IPS-NIHi11 (cell line): ENCODE measurements at regions not wholly inside any gene's neighbourhood (a gene's known extent, or its start where the extent isn't known, plus 50 kb on each side); places are given as distances from the start of the nearest gene placed in this dataset.
"Not testable (repeated sequence)": the region's sequence is repeated elsewhere in the genome, so short reads cannot be mapped to it uniquely, and the experiment has no call there.

Experiments
- DNase-seq: peaks from one replicate; pipeline ENCODE4 v3.0.0; 2012; ENCODE audit warnings: mixed read lengths, low spot score

DNA sequence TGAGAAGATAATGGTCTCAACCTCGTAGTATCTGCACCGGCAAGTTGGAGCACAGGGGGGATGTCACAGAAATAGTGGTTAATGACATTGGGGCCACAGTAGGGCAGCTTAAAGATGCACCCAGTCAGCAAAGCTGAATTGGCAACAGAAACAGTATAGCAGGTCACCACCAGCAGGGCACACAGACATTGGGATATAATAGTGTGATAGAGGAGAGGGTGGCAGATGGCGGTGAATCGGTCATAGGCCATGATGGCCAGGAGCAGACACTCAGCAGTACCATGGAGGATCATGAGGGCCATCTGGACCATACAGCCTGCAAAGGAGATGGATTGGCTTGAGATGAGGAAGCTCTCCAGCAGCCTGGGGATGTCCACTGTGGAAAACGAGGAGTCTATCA lies 106.0 kb upstream of the OR9Q1 start:
- no peak for DNase-seq

GRCh38 chr11:57920971-57921370 lies 102.7 kb upstream of the OR9Q1 start:
- no peak for DNase-seq

GRCh38 chr11:57932105-57932504 lies 91.6 kb upstream of the OR9Q1 start:
- DNase-seq = no peak

DNA sequence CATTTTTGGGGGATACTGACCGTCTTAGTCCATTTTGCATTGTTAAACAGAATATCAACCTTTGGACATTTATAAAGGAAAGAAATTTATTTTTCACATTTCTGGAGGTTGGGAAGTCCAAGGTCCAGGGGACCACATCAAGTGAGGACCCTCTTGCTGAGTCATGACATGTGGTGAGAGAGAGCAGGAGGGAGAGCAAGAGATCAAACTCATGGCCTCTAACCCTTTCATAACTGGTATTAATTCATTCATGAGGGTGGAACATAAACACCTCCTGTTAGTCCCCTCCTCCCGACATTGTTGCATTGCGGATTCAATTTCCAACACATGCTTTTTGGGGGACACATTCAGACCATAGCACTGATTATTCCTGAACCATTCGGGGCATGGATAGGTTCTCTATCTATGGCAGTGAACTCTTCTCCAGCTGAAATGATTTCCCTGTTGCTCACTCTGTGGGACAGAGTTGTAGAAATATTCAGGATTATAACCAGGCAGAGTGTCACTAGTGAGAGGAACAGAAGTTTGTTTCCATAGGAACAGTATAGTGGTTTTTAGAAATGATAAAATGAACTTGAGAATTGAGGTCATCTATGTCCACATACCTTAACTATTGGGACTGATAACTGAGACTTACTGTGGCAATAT lies 88.2 kb upstream of the OR9Q1 start:
- DNase-seq = no peak

DNA sequence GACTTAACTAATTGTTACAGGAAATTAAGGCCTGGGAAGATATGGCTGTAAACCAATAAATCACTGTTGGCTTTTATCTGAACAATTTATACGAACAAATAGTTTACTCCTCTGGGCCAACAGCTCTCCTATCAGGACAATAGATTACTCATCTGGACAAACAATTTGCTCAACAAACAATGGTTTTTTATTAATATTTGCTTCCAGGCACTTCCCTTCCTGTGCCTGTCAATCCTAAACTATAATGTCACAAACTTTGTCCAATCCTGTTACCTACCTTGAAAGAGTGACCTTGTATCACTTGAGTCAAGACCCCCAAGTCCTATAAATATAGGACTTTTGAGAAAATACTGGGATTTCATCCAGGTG lies 87.6 kb upstream of the OR9Q1 start:
- no peak for DNase-seq

GRCh38 chr11:57937431-57937830 lies 86.2 kb upstream of the OR9Q1 start:
- no peak for DNase-seq

DNA sequence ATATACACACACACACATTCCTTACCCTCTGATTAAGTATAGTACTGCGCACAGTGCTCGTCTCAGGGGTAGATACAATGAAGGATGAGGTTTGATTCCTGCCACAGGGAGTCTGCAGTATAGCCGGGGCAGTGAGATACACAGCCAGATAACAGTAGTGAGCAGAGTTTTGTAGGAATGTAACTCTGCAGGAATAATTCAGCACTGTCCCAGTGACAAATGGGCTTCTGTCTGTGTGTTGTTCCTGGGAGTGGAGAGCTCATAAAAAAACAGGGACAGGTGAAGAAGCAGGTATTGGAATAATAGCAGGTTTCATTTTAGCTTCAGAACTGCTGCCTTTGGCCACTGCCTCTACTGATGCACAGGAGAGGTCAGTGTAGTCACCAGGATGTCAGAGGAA lies 85.3 kb upstream of the OR9Q1 start:
- no peak for DNase-seq

GRCh38 chr11:57940044-57940756 lies 83.5 kb upstream of the OR9Q1 start:
- DNase-seq = no peak

DNA sequence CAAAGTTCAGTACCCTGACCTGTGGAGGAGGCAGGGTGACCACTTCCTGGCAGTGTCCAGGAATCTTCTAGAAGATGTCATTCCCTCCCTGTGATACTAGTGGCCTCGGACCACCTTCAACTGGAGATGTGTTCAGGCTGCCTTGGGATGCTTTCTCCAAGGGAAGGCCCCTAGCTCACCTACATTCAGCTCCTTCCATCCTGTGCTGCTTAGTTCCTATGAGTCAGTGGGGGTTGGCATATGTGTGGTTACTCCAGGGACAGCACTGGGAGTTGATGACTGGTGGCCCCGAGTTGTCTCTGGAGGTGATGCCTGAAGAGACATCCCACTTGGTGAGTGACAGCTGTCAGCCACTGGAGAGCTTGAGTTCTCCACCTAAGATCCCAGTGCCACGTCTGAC lies 81.8 kb upstream of the OR9Q1 start:
- DNase-seq = no peak

DNA sequence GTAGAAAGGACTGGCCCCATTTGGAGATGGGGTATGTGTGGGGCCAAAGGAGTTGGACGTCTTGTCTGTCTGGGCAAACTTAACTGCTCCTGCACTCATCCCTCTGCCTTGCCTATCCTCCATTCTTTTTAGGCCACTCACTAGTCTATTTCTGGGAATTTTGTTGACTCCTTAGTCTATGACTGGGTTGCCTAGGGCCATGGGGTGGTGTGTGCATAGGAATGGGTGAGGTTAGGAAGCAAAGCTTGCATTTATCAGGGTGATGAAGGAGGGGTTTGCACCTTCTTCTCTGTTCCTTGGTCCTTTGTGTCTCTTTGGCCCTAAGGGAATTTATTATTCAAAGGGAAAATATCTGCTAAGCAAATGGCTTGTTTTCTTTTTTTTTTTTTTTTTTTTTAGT lies 80.9 kb upstream of the OR9Q1 start:
- DNase-seq = no peak

DNA sequence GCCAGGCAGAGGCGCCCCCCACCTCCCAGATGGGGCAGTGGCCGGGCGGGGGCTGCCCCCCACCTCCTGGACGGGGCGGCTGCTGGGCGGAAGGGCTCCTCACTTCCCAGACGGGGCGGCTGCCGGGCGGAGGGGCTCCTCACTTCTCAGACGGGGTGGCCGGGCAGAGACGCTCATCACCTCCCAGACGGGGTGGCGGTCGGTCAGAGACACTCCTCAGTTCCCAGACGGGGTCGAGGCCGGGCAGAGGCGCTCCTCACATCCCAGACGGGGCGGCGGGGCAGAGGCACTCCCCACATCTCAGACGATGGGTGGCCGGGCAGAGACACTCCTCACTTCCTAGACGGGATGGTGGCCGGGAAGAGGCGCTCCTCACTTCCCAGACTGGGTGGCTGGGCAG lies 79.9 kb upstream of the OR9Q1 start:
- DNase-seq = not testable (repeated sequence)

GRCh38 chr11:57946628-57947027 lies 77.1 kb upstream of the OR9Q1 start:
- no peak for DNase-seq

DNA sequence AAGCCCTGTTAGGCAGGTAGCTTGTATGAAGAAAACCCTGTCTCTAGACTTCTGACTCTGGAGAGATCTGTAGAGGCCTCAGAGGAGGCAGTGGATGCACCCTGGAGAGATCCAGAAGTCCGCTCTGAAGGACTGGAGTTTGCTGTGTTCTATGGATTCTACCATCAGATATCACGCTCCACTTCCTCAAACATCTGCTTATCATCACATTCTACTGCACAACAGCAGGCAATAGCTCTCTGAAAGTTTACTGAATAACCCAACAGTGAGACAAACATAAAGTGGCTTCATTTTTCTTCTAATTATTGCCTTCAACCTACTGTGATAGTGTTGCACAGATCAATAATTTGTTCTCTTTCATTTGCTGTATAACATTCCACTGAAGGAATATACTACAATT lies 59.0 kb upstream of the OR9Q1 start:
- DNase-seq = no peak

- no peak for DNase-seq
These were observed 52.2 kb upstream of the OR9Q1 start for GRCh38 chr11:57971272-57972012.

GRCh38 chr11:57972013-57972367 lies 51.7 kb upstream of the OR9Q1 start:
- no peak for DNase-seq
